GM18508 (cell line): ENCODE measurements at regions not wholly inside any gene's neighbourhood (a gene's known extent, or its start where the extent isn't known, plus 50 kb on each side); places are given as distances from the start of the nearest gene placed in this dataset.

Source experiments
- ATAC-seq: cut with Tn5 transposase; IDR thresholded peaks from one replicate; pipeline ENCODE4 v1.9.1; 2021; ENCODE audit warnings: moderate number of reproducible peaks; ENCODE audit not compliant: insufficient read depth, unreplicated experiment

GRCh38 chr2:176589825-176590440, 320.7 kb downstream of the MTX2 start:
- no peak for ATAC-seq

- ATAC-seq = no peak
Measured at GRCh38 chr2:176592216-176592615, 323.0 kb downstream of the MTX2 start.

- no peak for ATAC-seq
Measured at GRCh38 chr2:176595986-176596385, 326.7 kb downstream of the MTX2 start.

- no peak for ATAC-seq
Measured at GRCh38 chr2:176597916-176598315, 328.7 kb downstream of the MTX2 start.

- no peak for ATAC-seq
Measured at GRCh38 chr2:176598351-176598750, 329.1 kb downstream of the MTX2 start.

GRCh38 chr2:176599796-176600485, 330.7 kb downstream of the MTX2 start:
- ATAC-seq = no peak

GRCh38 chr2:176601066-176601465, 331.8 kb downstream of the MTX2 start:
- no peak for ATAC-seq

- ATAC-seq = no peak
Measured at GRCh38 chr2:176612036-176612435, 342.8 kb downstream of the MTX2 start.

- no peak for ATAC-seq
Measured at GRCh38 chr2:176612736-176613135, 343.5 kb downstream of the MTX2 start.

- no peak for ATAC-seq
Measured at GRCh38 chr2:176613323-176613987, 344.2 kb downstream of the MTX2 start.

GRCh38 chr2:176614049-176614448, 344.8 kb downstream of the MTX2 start:
- no peak for ATAC-seq

GRCh38 chr2:176614930-176615329, 345.7 kb downstream of the MTX2 start:
- ATAC-seq = no peak

GRCh38 chr2:176619504-176619903, 350.3 kb downstream of the MTX2 start:
- ATAC-seq = no peak

- no peak for ATAC-seq
Measured at GRCh38 chr2:176621350-176621749, 352.1 kb downstream of the MTX2 start.

GRCh38 chr2:176622792-176623191, 353.6 kb downstream of the MTX2 start:
- no peak for ATAC-seq

GRCh38 chr2:176626796-176627195, 357.6 kb downstream of the MTX2 start:
- no peak for ATAC-seq

GRCh38 chr2:176628438-176628837, 359.2 kb downstream of the MTX2 start:
- no peak for ATAC-seq

GRCh38 chr2:176633754-176634153, 364.5 kb downstream of the MTX2 start:
- ATAC-seq = no peak

- no peak for ATAC-seq
Measured at GRCh38 chr2:176636401-176636800, 367.2 kb downstream of the MTX2 start.

- ATAC-seq = no peak
Measured at GRCh38 chr2:176637142-176637485, 367.9 kb downstream of the MTX2 start.

GRCh38 chr2:176637486-176638166, 368.4 kb downstream of the MTX2 start:
- ATAC-seq = no peak
